Smooth muscle cell (in vitro differentiated cells): ENCODE measurements at regions not wholly inside any gene's neighbourhood (a gene's known extent, or its start where the extent isn't known, plus 50 kb on each side); places are given as distances from the start of the nearest gene placed in this dataset.

Experiments
- DNase-seq: peaks from one replicate; lab custom pipeline; 2025; ENCODE audit not compliant: unreplicated experiment; lab: John Stamatoyannopoulos, UW
- H2AFZ ChIP-seq: fragments of 200-600 bp; sonication (generic); 2 replicates; pipeline ENCODE4 v1.6.0; 2016; ENCODE audit warnings: antibody characterized with exemption, low read depth, mild to moderate bottlenecking
- H3F3A ChIP-seq: fragments of 200-600 bp; sonication (generic); 2 replicates; pipeline ENCODE4 v1.6.0; 2017; ENCODE audit warnings: antibody characterized with exemption, low read depth
- H3K27ac ChIP-seq: fragments of 200-600 bp; sonication (generic); 2 replicates; pipeline ENCODE4 v1.5.1; 2016; ENCODE audit warnings: low read depth, mild to moderate bottlenecking
- H3K27me3 ChIP-seq: fragments of 200-600 bp; sonication (generic); 2 replicates; pipeline ENCODE4 v1.6.1; 2016; ENCODE audit warnings: low read depth, mild to moderate bottlenecking
- H3K36me3 ChIP-seq: fragments of 200-600 bp; sonication (generic); 2 replicates; pipeline ENCODE4 v1.5.1; 2016; ENCODE audit warnings: low read depth
- H3K4me1 ChIP-seq: fragments of 200-600 bp; sonication (generic); 2 replicates; pipeline ENCODE4 v1.5.1; 2016; ENCODE audit warnings: low read depth
- H3K4me2 ChIP-seq: fragments of 200-600 bp; sonication (generic); 2 replicates; pipeline ENCODE4 v1.6.0; 2016; ENCODE audit warnings: mild to moderate bottlenecking
- H3K4me3 ChIP-seq: fragments of 200-600 bp; sonication (generic); 2 replicates; pipeline ENCODE4 v1.5.1; 2016; ENCODE audit warnings: mild to moderate bottlenecking
- H3K79me2 ChIP-seq: fragments of 200-600 bp; sonication (generic); 2 replicates; pipeline ENCODE4 v1.6.0; 2016; ENCODE audit warnings: low read depth, mild to moderate bottlenecking
- H3K9ac ChIP-seq: fragments of 200-600 bp; sonication (generic); 2 replicates; pipeline ENCODE4 v1.6.0; 2016; ENCODE audit warnings: low read depth
- H3K9me3 ChIP-seq: fragments of 200-600 bp; sonication (generic); replicated peaks from 2 replicates; pipeline ENCODE4 v1.5.1; 2016; ENCODE audit warnings: low read depth
- H4K20me1 ChIP-seq: fragments of 200-600 bp; sonication (generic); 2 replicates; pipeline ENCODE4 v1.6.0; 2016; ENCODE audit warnings: low read depth
- CTCF ChIP-seq: fragments of 200-600 bp; sonication (generic); IDR thresholded peaks from 2 replicates; pipeline ENCODE4 v1.5.1; 2017; ENCODE audit warnings: borderline replicate concordance, mild to moderate bottlenecking, antibody characterized with exemption; ENCODE audit not compliant: insufficient read depth, poor library complexity, severe bottlenecking
- WGBS: methylation state at CpG from one replicate; pipeline ENCODE4 v1.1.7; 2016; ENCODE audit warnings: low lambda C conversion rate; 5-methylcytosine and 5-hydroxymethylcytosine counted together

DNA sequence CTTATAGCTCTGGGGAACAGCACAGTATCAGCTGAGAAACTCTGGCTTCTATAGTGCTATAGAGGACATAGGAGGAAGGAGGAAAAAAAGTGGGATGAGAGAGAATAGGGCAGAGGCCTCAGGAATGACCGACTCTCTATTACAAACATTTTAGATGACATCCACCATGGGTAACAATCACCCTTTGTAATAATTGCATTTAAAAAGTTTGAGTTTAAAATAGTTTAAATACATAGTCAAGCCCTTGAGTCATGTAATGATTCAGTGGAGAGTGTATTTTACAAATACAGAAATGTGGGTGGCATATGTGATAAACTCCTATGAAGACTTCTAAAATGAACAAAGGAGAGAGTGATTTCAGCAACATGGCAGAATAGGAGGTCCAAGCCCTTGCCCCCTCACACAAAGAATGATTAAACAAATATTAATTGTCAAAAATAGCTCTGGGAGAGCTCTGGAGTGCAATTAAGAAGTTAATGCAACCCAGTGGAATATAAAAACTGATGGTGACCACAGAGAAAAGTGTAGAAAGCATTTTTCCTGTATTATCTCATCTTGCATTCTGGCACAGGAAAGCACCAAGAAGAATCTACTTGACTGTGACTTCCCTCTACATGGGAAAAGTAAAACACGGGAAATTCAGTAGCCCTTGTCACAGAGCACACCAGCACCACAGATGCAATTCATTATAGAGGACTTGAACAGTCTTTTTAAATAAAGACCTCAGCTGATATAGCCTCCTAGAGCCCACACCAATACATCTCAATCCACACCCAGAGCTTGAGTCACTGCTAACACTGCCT lies 569.0 kb upstream of the SORCS1 start:
- Histone ChIP-seq H3K4me1 (no peaks in the 10 kb centered on the region), H3K27me3 (no peaks in the 10 kb centered on the region), H3K4me3 (no peak overlapping the region), H3K4me2 (no peak overlapping the region), H3K36me3 (no peaks in the 10 kb centered on the region), H3F3A (no peaks in the 10 kb centered on the region), H3K79me2 (no peaks in the 10 kb centered on the region), H3K27ac (peak overlapping the region; percentile 10), H3K9ac (no peak overlapping the region), H3K9me3 (no peaks in the 10 kb centered on the region), H2AFZ (no peak overlapping the region), H4K20me1 (no peaks in the 10 kb centered on the region)
- no peak for TF ChIP-seq CTCF
- no peak for DNase-seq
- WGBS: 61% methylated on average over 2 of the region's 2 CpGs

DNA sequence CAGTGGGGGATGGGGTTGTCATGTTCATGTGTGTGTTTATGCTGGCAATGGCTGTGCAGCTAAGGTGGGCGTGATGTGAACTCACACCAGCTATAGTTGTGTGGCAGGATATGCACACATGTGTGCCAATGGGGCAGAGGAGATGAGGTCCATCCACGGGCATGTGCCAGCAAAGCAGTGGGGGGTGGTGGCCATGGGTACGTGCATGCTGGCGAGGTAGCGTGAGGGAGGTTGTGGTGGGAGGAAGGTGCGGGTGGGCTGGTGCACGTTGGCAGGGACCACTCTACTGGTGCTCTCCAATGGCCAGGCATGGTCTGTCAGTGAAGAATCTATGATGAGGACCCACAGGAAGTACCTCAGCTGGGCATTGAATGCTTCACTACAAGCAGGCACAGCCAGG lies 567.5 kb upstream of the SORCS1 start:
- no peak overlapping the region for H3K27ac ChIP-seq
- no peak overlapping the region for H3K4me3 ChIP-seq
- H3K36me3 ChIP-seq: no peaks in the 10 kb centered on the region
- no peaks in the 10 kb centered on the region for H3F3A ChIP-seq
- WGBS: 92% methylated on average over 7 of the region's 7 CpGs
- H4K20me1 ChIP-seq: no peaks in the 10 kb centered on the region
- no peak overlapping the region for H3K4me2 ChIP-seq
- no peaks in the 10 kb centered on the region for H3K79me2 ChIP-seq
- TF ChIP-seq CTCF: no peak
- no peak for DNase-seq
- no peaks in the 10 kb centered on the region for H3K9me3 ChIP-seq
- H3K4me1 ChIP-seq: no peaks in the 10 kb centered on the region
- no peaks in the 10 kb centered on the region for H3K27me3 ChIP-seq
- no peak overlapping the region for H3K9ac ChIP-seq
- H2AFZ ChIP-seq: no peak overlapping the region

DNA sequence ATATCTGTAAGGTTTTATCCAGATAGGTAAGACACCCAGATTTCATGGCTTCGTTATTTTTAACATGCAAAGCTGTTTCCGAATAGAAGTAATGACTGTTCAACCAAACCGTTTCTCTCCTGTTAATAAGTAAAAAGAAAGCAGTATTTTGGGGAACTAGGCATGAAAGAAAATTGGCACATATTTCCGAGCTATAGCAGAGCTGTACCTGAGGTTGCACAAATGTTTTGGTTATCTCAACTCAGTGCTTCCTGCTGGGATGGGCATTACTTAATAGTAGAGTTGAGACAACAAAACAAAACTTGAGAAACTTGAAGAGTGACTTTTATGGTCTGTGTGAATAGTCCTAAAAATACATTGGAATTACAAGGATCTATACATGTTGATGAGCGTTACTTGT lies 564.3 kb upstream of the SORCS1 start:
- no peaks in the 10 kb centered on the region for H3K27me3 ChIP-seq
- WGBS: 80% methylated on average over 5 of the region's 5 CpGs
- H3K27ac ChIP-seq: no peak overlapping the region
- no peaks in the 10 kb centered on the region for H3K36me3 ChIP-seq
- H3K4me2 ChIP-seq: no peak overlapping the region
- H3K4me1 ChIP-seq: no peaks in the 10 kb centered on the region
- no peaks in the 10 kb centered on the region for H3K79me2 ChIP-seq
- H2AFZ ChIP-seq: no peak overlapping the region
- H3F3A ChIP-seq: no peaks in the 10 kb centered on the region
- TF ChIP-seq CTCF: no peak
- no peak overlapping the region for H3K4me3 ChIP-seq
- H3K9ac ChIP-seq: no peak overlapping the region
- H4K20me1 ChIP-seq: no peaks in the 10 kb centered on the region
- no peaks in the 10 kb centered on the region for H3K9me3 ChIP-seq
- no peak for DNase-seq

DNA sequence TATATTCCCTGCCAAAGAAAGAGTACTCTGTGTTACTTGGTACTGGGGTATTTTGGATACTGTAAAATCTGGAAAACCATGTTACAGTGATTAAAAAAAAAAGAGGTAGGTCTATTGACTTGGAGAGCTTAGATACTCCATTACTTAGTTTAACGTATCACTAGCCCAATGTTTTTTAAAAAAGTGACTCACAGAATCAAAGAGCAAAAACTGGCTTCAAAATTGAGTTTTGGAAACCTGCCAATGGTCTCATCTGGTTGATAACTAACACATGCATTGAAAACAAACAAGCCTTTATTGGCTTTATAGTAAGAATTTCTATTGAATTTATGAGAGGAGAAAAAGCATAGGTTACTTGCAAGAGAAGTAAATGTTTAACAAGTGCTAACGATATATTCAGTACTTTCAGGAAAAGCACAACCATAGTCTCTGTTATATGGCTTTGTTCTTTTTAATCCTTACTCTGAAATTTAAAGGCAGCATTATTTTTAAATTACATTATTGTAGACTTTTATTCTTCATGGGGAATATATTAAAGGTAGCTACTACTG lies 563.3 kb upstream of the SORCS1 start:
- no peaks in the 10 kb centered on the region for H3K36me3 ChIP-seq
- H3K4me2 ChIP-seq: no peak overlapping the region
- H3K27ac ChIP-seq: no peak overlapping the region
- no peak overlapping the region for H3K4me3 ChIP-seq
- H3F3A ChIP-seq: no peaks in the 10 kb centered on the region
- H4K20me1 ChIP-seq: no peaks in the 10 kb centered on the region
- H3K9ac ChIP-seq: no peak overlapping the region
- no peak overlapping the region for H2AFZ ChIP-seq
- no peaks in the 10 kb centered on the region for H3K4me1 ChIP-seq
- no peaks in the 10 kb centered on the region for H3K9me3 ChIP-seq
- TF ChIP-seq CTCF: no peak
- DNase-seq: no peak
- H3K79me2 ChIP-seq: no peaks in the 10 kb centered on the region
- H3K27me3 ChIP-seq: no peaks in the 10 kb centered on the region
- WGBS: 63% methylated on average over 2 of the region's 2 CpGs
